Caco-2 (cell line): ENCODE measurements at regions not wholly inside any gene's neighbourhood (a gene's known extent, or its start where the extent isn't known, plus 50 kb on each side); places are given as distances from the start of the nearest gene placed in this dataset.

Experiments
- BruUV-seq: library from RNA; stranded (reverse); fragments of 400-500 nt; replicated peaks from 2 replicates; lab custom pipeline; 2021; lab: Mats Ljungman, UMichigan
- CTCF ChIA-PET: fragments of 300-600 bp; sonication (Branson Sonifier 250); formaldehyde crosslinking; loops from one replicate; lab custom pipeline; 2022; ENCODE audit warnings: antibody characterized with exemption; lab: Charles Lee
- POLR2A ChIA-PET: fragments of 300-600 bp; sonication (Branson Sonifier 250); formaldehyde crosslinking; loops from one replicate; lab custom pipeline; 2022; ENCODE audit warnings: antibody characterized with exemption; lab: Charles Lee
- DNase-seq, 2 experiments: peaks; one replicate each; pipeline versions ENCODE4 v3.0.0 to v3.0.0-alpha.2; 2020 to 2022
- H3K27me3 ChIP-seq: replicated peaks from 2 replicates; pipeline ENCODE4 v1.6.0; 2011; ENCODE audit warnings: low read length; ENCODE audit not compliant: control insufficient read depth, insufficient read depth
- H3K36me3 ChIP-seq: 2 replicates; pipeline ENCODE4 v1.5.1; 2011; ENCODE audit warnings: low read length; ENCODE audit not compliant: control insufficient read depth, insufficient read depth
- H3K4me1 ChIP-seq: fragments of 250-450 bp; sonication (Bioruptor Pico); 2 replicates; pipeline ENCODE4 v1.5.1; 2020; ENCODE audit warnings: mild to moderate bottlenecking
- H3K4me3 ChIP-seq: 2 replicates; pipeline ENCODE4 v1.5.1; 2011; ENCODE audit warnings: low read depth, mild to moderate bottlenecking, control low read depth, low read length
- H3K9me3 ChIP-seq: fragments of 250-450 bp; sonication (Bioruptor Pico); 2 replicates; pipeline ENCODE4 v1.5.1; 2020; ENCODE audit warnings: mild to moderate bottlenecking, moderate library complexity
- H3K27ac Mint-ChIP-seq: one replicate; pipeline ENCODE4 v1.8.0; 2022; ENCODE audit warnings: mixed read lengths; ENCODE audit not compliant: unreplicated experiment
- H3K27me3 Mint-ChIP-seq: one replicate; pipeline ENCODE4 v1.8.0; 2022; ENCODE audit warnings: mixed read lengths; ENCODE audit not compliant: insufficient read depth, unreplicated experiment
- H3K36me3 Mint-ChIP-seq: one replicate; pipeline ENCODE4 v1.8.0; 2022; ENCODE audit warnings: mild to moderate bottlenecking, mixed read lengths; ENCODE audit not compliant: insufficient read depth, unreplicated experiment
- H3K4me1 Mint-ChIP-seq: one replicate; pipeline ENCODE4 v1.8.0; 2022; ENCODE audit warnings: low read depth, mixed read lengths; ENCODE audit not compliant: unreplicated experiment
- H3K4me3 Mint-ChIP-seq: one replicate; pipeline ENCODE4 v1.8.0; 2022; ENCODE audit warnings: mild to moderate bottlenecking, moderate library complexity, mixed read lengths; ENCODE audit not compliant: unreplicated experiment
- H3K9me3 Mint-ChIP-seq: one replicate; pipeline ENCODE4 v1.8.0; 2022; ENCODE audit warnings: mixed read lengths; ENCODE audit not compliant: unreplicated experiment
- intact Hi-C: fragments of 100-400 bp; cut with micrococcal nuclease; formaldehyde crosslinking; loops from one replicate; pipeline ENCODE4 v1.10.0; 2022; ENCODE audit not compliant: unreplicated experiment
- TF ChIP-seq, protein P1 (sequence below), 2 experiments: fragments of 200-600 bp in 1 of 2; IDR thresholded peaks; 1 replicate in 1 of 2; 2 replicates in 1 of 2; pipeline versions ENCODE4 v1.5.1 to v1.8.0; 2011 to 2022; ENCODE audit warnings: antibody characterized with exemption in 1 of 2, control low read depth in 1 of 2, inconsistent platforms in 1 of 2, low read depth in 1 of 2, low read length in 1 of 2, mild to moderate bottlenecking in 1 of 2, moderate library complexity in 1 of 2; ENCODE audit not compliant: insufficient read depth in 1 of 2, severe bottlenecking in 1 of 2, unreplicated experiment in 1 of 2

DNA sequence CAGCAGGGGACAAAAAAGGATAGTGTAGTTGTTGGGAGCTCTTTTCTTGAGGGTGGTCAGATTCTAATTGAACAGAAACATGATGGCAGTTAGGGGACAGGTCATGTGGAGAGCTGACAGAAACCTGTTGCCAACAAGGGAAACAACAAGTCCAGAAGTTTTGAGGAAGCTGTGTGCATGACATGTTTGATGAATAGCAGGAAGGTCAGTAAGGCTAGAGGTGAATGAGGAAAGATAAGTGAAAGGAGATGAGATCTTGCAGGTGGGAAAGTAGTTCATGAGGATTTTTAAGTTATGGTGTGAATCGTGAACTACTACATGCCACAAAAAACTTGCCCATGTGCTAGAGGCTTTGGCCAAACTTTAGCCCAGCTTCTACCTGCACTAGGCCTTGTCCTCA is 1817.4 kb downstream of the MRPL39 start:
- TF ChIP-seq, protein P1, sequence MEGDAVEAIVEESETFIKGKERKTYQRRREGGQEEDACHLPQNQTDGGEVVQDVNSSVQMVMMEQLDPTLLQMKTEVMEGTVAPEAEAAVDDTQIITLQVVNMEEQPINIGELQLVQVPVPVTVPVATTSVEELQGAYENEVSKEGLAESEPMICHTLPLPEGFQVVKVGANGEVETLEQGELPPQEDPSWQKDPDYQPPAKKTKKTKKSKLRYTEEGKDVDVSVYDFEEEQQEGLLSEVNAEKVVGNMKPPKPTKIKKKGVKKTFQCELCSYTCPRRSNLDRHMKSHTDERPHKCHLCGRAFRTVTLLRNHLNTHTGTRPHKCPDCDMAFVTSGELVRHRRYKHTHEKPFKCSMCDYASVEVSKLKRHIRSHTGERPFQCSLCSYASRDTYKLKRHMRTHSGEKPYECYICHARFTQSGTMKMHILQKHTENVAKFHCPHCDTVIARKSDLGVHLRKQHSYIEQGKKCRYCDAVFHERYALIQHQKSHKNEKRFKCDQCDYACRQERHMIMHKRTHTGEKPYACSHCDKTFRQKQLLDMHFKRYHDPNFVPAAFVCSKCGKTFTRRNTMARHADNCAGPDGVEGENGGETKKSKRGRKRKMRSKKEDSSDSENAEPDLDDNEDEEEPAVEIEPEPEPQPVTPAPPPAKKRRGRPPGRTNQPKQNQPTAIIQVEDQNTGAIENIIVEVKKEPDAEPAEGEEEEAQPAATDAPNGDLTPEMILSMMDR (IDR thresholded peaks at IDR 0.05; ENCODE audit: insufficient read depth in 1 of 2, low read depth in 1 of 2, low read length in 1 of 2, severe bottlenecking in 1 of 2, unreplicated experiment in 1 of 2) = no peak
- intact Hi-C loops = no loop called here
- H3K4me3 Mint-ChIP-seq = no peak overlapping the region
- Histone ChIP-seq H3K36me3 (no peaks in the 10 kb centered on the region), H3K4me3 (no peak overlapping the region), H3K9me3 (no peaks in the 10 kb centered on the region), H3K27me3 (no peaks in the 10 kb centered on the region), H3K4me1 (no peaks in the 10 kb centered on the region)
- H3K36me3 Mint-ChIP-seq = no peaks in the 10 kb centered on the region
- H3K27me3 Mint-ChIP-seq = no peaks in the 10 kb centered on the region
- H3K4me1 Mint-ChIP-seq = no peaks in the 10 kb centered on the region
- BruUV-seq = no TSS peak
- ChIA-PET CTCF (no interaction called here), POLR2A (no interaction called here)
- no peak overlapping the region for H3K27ac Mint-ChIP-seq
- DNase-seq = no peak
- peaks cover 4% of the 10 kb centered on the region for H3K9me3 Mint-ChIP-seq

DNA sequence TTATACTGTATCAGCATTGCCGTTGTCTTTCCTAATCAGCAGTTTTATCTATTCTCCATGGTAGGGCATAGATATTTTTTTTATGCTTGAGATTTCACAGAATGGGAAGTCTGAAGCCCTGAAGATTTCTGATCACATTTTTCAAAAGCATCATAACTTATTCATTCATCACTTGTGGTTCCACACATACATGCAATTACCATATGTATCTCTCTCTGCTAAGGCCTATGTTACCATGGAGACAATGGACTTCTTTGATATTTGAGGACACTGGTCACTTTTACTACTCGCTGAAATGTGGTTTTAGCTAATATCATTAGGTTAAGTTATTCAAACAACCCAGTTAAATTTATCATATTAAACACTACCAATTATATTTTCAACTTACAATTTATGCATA is 1827.0 kb downstream of the MRPL39 start:
- BruUV-seq = no TSS peak
- Histone ChIP-seq H3K9me3 (no peaks in the 10 kb centered on the region), H3K4me1 (no peaks in the 10 kb centered on the region), H3K27me3 (no peaks in the 10 kb centered on the region), H3K36me3 (no peaks in the 10 kb centered on the region), H3K4me3 (no peak overlapping the region)
- Mint-ChIP-seq H3K27ac (no peak overlapping the region), H3K4me1 (no peaks in the 10 kb centered on the region), H3K9me3 (peaks cover 20% of the 10 kb centered on the region), H3K36me3 (no peaks in the 10 kb centered on the region), H3K4me3 (no peak overlapping the region), H3K27me3 (no peaks in the 10 kb centered on the region)
- POLR2A ChIA-PET = no interaction called here
- intact Hi-C loops = no loop called here
- CTCF ChIA-PET = no interaction called here
- no peak for DNase-seq
- TF ChIP-seq, protein P1 (IDR thresholded peaks at IDR 0.05; ENCODE audit: insufficient read depth in 1 of 2, low read depth in 1 of 2, low read length in 1 of 2, severe bottlenecking in 1 of 2, unreplicated experiment in 1 of 2) = no peak

DNA sequence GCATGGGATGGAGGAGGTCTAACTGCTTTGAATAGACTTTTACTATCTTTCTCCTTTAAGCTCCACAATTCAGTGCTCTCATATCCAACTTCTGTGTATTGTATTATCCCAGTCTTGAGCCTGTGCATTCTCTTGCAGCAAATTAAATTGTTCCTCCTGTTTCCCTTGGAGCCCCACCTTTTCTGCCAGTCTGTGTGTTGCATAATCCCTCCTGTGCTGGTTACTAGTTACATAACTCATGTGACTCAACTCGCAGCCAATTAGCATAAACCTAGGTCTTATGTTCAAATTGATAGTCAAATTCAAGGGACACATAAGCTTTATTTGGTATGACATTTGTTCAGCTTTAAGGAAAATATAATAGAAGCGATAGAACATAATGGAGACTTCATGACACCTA is 1863.5 kb downstream of the MRPL39 start:
- DNase-seq = no peak
- no peak overlapping the region for H3K27ac Mint-ChIP-seq
- intact Hi-C loops = no loop called here
- BruUV-seq = no TSS peak
- H3K9me3 Mint-ChIP-seq = peaks cover 10% of the 10 kb centered on the region
- CTCF ChIA-PET = no interaction called here
- POLR2A ChIA-PET = no interaction called here
- Histone ChIP-seq H3K36me3 (no peaks in the 10 kb centered on the region), H3K27me3 (no peaks in the 10 kb centered on the region), H3K4me1 (no peaks in the 10 kb centered on the region), H3K4me3 (no peak overlapping the region), H3K9me3 (no peaks in the 10 kb centered on the region)
- TF ChIP-seq, protein P1 (IDR thresholded peaks at IDR 0.05; ENCODE audit: insufficient read depth in 1 of 2, low read depth in 1 of 2, low read length in 1 of 2, severe bottlenecking in 1 of 2, unreplicated experiment in 1 of 2) = no peak
- H3K36me3 Mint-ChIP-seq = no peaks in the 10 kb centered on the region
- no peak overlapping the region for H3K4me3 Mint-ChIP-seq
- H3K4me1 Mint-ChIP-seq = no peaks in the 10 kb centered on the region
- H3K27me3 Mint-ChIP-seq = no peaks in the 10 kb centered on the region
